Kidney tubule cell (primary cell): ENCODE measurements at regions not wholly inside any gene's neighbourhood (a gene's known extent, or its start where the extent isn't known, plus 50 kb on each side); places are given as distances from the start of the nearest gene placed in this dataset.
"Not testable (repeated sequence)": the region's sequence is repeated elsewhere in the genome, so short reads cannot be mapped to it uniquely, and the experiment has no call there.

ENCODE experiments used
- DNase-seq: peaks from one replicate; pipeline ENCODE4 v3.0.0-alpha.2; 2018; ENCODE audit warnings: low spot score

DNA sequence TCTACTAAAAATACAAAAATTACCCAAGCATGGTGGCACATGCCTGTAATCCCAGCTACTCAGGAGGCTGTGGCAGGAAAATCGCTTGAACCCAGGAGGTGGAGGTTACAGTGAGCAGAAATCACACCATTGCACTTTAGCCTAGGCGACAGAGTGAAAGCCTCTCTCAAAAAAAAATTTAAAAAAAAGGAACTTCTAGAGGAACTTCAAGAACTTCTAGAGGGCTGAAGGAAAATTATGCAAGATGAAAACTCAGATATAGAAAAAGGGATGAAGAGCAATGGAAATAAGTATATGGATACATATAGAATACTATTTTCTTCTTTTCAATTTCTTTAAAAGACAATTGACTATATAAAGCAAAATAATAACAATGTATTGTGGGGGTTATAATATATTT is 51.2 kb upstream of the PRR5 start:
- DNase-seq = no peak

DNA sequence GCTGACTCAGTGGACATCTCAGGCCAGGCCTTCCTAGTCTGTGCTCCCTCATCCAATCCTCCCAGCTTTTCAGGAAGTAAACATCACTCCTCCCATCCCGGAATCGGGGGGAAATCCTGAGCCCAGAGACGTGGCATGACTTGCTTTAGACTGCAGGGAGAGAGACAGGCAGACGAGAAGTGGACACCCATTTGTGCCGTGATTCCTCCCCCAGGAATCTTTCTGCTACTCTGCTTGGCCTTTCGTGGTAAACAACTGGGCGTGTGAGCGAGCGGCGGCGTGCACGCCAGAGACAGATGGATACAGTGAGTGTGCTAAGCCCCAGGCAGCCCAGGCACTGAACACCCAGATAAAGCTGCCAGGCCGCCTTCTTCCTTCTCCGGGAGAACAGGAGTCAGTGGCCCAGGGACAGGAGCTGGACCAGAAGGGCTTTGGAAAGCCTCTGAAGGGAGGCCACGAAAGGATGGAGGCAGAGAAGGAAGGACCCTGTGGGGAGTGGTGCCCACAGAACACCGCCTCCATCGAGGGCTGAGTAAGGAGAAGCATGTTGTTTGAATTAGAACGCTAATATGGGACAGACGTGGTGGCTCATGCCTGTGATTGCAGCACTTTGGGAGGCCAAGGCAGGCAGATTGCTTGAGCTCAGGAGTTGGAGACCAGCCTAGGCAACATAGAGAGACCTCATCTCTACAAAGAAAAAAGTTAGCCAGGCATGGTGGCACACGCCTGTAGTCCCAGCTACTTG is 53.0 kb upstream of the PRR5 start:
- DNase-seq = no peak

DNA sequence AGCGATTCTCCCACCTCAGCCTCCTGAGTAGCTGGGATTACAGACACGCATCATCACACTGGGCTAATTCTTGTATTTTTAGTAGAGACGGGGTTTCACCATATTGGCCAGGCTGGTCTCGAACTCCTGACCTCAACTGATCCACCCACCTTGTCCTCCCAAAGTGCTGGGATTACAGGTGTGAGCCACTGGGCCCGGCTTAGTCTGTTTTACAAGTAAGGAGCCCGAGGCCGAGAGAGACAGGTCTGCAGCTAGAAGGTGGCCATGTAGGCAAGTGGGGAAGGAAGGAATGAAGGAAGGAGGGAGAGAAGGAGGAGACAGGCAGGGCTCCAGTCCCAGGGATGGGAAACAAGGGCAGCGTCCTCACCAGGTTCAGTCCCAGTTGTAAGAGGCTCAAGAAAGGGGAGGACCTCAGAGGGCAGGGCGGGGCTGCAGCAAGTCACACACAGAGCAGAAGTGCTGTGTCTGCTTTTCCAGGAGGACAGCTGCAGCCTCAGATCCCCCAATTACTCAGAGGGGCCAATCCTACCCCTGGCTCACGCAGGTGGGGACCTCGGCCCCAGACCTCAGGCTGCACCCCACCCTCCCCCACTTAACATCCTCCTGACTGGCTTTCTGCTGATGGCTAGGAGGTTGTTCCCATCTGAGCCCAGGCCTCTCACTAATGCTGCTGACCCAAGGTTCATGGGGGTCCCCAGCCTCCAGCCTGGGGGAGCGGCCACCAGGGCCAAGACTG is 53.8 kb upstream of the PRR5 start:
- no peak for DNase-seq

DNA sequence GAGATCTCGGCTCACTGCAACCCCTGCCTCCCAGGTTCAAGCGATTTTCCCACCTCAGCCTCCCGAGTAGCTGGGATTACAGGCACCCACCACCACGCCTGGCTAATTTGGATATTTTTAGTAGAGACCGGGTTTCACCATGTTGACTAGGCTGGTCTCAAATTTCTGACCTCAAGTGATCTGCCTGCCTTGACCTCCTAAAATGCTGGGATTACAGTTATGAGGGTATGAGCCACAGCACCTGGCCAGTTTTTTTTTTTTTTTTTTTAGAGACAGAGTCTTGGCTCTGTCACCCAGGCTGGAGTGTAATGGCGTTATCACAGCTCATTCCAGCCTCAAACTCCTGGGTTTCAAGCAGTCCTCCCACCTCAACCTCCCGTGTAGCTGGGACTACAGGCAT is 54.9 kb upstream of the PRR5 start:
- DNase-seq = no peak

DNA sequence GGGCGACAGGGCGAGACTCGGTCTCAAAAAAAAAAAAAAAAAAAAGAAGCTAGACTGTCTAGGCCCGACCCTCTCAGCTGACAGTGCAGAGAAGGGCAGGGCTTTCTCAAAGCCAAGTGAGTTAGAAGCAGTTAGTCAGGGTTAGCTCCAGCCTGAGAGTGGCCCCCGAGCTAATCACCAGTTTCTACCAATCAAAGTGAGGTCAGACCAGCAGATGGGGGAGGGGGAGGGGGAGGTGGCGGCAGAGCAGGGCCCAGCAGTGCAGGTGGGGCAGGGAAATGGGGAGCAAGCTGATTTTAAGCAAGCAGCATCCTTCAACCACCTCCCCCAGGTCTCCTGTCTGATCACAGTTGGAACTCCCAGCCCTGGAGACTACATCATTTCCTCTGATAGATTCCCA is 55.3 kb upstream of the PRR5 start:
- no peak for DNase-seq

DNA sequence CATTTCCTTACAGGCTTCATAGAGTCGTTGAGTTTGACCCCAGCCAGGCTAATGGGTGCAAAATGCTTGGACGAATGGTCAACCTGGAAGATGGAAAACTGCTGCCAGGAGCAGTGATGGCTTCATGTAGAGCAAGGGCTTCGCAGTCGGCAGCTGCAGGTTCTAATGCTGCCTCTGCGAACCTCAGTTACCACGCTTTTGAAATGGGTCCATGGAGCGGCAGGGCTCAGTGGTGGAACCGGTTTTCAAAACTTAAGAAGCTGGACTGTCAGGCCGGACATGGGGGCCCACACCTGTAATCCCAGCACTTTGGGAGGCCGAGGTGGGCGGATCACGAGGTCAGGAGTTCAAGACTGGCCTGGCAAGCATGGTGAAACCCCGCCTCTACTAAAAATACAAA is 55.9 kb upstream of the PRR5 start:
- no peak for DNase-seq

DNA sequence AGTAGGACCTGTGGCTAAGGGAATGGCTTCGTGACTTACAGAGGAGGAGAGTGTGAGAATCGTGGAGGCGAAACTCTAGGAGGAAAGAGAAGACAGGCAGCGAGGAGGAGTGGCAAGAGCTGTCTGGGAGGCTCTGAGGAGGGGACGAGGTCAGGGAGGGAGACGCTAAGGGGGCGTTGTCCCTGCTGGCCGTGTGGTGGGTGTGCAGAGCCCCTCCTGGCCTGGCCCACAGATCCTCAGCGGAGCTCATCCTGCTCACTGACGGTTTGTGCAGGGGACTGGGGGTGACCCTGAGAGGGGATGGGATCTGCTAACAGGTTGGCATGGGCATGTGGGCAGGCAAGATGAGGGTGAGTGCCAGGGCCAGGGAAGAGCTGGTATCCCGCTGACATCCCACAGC is 56.5 kb upstream of the PRR5 start:
- no peak for DNase-seq

DNA sequence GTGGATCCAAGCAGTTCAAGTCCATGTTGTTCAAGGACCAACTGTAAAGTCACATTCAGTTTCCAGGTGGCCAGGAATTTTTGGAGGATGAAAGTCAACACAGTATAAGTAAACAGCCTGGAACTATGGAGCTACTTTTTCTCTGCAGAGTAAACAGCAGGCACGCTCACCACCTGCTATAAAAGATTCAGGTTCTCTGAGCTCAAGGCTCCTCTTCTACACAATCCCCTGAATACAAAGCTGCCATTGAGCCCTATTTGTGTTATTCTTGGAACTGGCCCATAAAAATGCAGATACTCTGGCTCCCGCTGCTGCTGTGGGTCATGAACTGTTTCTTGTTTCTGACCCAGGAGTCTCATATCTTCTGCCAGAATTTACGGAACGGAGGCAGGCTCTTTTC is 56.9 kb upstream of the PRR5 start:
- DNase-seq = no peak

DNA sequence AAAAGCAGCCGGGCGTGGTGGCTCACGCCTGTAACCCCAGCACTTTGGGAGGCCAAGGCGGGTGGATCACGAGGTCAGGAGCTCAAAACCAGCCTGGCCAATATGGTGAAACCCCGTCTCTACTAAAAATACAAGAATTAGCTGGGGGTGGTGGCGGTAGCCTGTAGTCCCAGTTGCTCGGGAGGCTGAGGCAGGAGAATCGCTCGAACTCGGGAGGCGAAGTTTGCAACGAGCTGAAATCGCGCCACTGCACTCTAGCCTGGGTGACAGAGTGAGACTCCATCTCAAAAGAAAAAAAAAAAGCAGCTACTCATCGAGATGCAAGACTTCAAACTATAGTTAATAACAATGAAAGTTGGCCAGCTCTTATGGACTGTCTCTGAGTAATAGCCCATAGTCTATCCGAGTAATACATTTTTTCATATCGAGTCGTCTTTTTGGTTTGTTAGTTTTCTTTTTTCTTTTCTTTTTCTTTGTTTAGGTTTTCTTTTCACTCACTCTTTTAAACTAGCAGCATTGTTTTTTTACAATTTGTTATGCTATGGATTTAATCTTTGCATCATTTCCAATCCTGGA is 58.4 kb upstream of the PRR5 start:
- not testable (repeated sequence) for DNase-seq

DNA sequence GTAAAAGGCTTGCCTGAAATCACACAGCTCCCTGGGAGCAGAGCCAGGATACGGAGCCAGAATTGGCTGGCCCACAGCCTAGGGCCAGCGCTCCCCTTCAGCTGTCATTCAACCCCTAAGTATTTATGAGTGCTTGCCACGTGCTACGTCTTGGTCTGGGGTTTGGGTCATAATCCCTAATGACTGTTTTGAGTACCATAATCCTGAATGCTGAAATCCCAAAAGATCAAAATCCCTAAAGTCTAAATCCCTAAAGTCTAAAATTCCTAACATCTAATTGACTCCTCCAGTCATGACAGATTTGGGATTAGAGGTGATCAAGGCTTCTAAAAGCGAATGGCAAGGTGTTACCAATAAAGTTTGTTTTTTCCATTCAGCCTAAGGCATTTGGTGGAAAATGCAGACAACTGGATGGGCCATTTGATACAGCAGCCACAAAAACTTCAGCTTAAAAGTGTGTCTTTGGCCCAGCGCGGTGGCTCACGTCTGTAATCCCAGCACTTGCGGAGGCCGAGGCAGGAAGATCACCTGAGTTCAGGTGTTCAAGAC is 59.8 kb upstream of the PRR5 start:
- DNase-seq = no peak

DNA sequence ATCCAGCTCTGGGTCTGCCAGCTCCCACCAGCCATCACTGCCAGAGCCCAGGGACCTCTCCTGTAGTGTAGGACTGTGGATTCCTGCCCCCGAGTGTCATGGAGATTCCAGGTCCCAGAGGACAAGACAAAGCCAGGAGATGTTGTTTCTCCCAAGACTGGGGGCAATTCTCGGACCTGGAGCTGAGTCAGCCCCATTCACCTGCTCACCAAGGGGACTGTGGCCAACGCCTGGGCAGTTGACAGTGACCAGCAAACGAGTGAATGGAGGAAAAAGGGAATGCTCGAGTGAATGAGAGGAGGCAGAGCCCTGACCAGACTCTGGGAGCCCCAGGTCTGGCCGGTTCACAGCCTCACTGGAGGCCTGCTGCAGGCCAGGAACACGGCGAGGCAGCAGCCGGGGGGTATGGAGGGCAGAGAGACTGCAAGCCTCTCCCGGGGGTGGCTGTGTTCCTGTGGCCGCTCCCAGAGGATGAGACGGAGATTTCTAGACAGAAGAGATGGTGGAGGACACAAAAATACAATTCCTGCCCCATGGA is 61.3 kb upstream of the PRR5 start:
- DNase-seq = no peak

DNA sequence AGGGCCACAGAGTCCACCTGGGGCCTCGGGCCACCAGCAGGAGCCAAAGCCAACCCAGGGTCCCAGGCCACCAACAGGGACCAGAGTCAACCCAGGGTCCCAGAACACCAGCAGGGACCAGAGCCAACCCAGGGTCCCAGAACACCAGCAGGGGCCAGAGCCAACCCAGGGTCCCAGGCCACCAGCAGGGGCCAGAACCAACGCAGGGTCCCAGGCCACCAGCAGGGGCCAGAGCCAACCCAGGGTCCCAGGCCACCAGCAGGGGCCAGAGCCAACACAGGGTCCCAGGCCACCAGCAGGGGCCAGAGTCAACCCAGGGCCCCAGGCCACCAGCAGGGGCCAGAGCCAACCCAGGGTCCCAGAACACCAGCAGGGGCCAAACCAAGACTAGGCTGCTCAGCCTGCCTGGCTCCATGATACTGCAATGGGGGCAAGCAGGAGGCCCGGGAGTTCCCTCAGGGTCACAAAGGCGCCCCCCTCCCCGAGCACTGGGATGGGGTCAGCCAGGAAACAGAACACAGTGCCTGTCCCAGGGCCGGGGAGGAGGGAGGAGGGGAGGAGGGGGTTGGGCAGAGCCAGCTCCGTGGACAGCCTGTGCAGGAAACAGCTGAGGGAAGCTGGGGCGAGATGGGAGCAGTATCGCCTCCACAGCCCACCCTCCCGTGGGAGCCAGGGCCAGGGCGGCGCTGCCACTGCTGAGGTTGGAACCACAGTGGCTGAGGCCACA is 62.0 kb upstream of the PRR5 start:
- no peak for DNase-seq

DNA sequence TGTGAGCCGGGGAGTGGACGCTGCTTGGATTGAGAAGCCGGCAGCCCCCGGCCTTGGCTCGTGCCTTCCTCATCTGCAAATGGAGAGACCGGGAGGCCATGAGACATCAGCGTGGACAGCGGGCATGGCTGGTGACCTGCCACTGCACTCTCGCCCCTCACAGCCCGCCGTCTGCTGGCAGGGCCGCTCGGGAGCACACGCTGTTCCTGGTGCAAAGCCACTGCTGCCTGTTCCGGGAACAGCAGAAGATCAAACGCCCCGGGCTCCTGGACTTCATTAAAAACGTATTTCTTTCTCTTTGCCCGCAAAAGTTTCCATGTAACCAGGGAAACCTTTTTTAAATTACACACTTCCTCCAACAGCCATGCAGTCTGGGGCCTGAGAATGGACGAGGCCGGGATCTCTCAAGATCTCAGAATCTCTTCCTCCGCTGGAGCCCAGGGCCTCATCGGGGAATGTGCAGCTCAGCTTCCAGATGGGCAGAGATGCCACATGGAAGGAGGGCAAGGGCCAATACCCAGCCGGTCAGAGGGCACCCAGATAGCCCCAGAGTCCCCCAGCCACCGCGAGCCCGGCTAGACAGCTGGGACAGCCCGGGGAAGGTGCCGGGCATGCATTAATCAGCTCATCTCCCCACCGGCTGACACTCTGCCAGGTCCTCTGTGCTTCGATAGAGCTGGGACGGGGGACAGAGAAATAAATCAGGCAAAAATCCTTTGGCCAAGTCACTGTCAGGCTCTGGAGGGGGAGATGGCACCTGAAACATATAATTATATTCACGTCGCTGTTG is 62.8 kb upstream of the PRR5 start:
- no peak for DNase-seq

DNA sequence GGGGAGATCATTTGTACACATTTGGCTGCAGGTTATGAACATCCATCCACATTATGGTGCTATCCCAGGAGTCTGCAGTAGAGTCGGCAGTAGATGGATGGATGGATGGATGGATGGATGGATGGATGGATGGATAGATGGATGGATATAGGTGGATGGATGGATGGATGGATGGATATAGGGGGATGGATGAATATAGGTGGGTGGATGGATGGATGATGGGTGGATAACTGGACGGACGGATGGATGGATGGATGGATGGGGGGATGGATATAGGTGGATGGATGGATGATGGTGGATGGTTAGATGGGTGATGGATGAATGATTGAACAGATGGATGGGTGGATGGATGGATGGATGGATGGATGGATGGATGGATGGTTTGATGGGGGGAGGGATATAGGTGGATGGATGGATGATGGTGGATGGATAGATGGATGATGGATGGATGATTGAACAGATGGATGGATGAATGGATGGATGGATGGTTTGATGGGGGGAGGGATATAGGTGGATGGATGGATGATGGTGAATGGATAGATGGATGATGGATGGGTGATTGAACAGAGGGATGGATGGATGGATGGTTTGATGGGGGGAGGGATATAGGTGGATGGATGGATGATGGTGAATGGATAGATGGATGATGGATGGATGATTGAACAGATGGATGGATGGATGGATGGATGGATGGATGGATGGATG is 65.3 kb upstream of the PRR5 start:
- not testable (repeated sequence) for DNase-seq

DNA sequence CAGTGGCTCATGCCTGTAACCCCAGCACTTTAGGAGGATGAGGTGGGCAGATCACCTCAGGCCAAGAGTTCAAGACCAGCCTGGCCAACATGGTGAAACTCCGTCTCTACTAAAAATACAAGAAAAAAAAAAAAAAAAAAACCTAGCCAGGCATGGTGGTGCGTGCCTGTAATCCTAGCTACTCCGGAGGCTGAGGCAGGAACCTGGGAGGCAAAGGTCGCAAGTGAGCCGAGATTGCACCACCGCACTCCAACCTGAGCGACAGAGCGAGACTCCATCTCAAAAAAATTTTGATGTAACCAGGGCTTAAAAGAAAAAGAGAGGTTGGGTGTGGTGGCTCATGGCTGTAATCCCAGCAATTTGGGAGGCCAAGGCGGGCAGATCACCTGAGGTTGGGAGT is 66.4 kb upstream of the PRR5 start:
- DNase-seq = not testable (repeated sequence)

DNA sequence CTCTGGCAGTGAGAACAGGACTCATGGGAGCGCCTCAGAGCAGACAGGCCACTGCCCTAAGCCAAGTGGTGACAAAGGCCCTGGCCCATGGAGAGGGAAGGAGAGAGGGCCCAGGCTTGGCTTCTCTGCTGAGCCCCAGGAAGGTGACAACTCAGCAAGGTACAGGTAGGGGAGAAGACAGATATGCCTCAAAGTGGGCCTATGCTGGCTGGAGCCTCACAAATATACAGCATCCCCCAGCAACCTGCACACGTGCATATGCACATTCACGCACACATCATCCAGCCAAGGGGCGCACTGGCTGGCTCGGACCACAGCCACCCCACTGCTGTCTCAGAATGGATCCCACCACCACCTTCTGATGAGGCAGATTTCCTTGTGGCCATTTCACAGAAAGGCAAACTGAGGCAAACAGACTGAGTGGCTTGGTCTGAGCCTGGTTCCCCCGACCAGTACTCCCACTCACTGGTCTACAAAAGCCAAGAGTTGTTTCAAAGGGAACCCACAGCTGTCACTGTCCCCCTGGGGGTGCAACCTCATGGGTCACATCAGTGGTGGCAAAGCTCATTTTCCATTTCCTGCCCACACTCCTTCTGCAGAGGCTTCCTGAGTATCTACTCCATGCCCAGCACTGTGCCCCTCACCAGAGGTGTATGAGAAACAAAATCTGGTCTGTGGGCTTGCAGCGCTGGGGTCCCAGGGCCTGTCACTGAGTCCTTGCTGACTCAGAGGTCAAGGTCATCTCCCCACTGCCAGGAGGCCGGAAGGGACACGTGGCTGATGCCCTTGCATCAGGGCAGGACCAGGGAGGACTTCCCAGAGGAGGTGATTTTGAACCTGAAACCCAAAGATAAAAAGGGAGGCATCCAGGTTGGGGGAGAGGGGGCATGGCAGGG is 67.3 kb upstream of the PRR5 start:
- DNase-seq = no peak

DNA sequence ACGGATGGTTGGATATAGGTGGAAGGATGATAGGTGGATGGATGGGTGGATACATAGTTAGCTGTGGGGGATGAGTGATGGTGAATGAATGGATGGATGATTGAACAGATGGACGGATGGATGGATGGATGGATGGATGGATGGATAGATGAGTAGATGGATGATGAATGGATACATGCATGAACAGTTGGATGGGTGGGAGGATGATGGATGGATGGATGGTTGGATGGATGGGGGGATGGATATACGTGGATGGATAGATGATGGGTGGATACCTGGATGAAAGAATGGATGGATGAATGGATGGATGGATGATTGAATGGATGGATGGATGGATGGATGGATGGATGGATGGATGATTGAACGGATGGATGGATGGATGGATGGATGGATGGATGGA is 68.4 kb upstream of the PRR5 start:
- DNase-seq = no peak

DNA sequence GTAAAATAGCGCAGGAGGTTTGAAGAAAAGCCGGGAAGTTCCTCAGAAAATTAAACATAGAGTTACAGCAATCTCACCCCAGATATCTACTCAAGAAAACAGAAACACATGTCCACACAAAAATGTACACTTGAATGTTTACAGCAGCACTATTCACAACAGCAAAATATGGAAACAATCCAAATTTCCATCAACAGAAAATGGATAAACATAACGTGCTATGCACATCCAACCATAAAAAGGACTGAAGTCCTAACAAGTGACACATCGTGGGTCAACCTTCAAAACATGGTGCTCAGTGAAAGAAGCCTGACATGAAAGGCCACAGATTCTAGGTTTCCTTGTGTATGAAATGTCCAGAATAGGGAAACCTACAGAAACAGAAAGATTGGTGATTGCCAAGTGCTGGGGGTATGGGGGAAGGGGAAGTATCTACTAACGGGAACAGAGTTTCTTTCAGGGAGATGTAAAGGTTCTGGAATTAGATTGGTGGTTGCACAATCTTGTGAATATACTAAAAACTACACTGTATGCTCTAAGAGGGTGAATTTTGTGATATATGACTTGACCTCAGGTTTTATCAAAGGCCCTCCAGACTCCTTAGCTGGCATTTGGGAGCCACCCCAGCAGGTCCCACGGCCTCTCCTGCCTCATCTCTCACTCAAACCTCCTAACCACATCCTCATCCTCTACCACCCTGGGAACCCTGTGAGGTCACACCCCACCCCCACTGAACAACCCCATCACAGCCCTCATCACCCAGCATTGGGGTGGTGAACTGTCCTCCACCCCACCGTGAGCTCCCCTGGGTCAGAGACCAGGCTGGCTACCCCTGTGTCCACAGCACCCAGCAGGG is 69.2 kb upstream of the PRR5 start:
- DNase-seq = no peak

DNA sequence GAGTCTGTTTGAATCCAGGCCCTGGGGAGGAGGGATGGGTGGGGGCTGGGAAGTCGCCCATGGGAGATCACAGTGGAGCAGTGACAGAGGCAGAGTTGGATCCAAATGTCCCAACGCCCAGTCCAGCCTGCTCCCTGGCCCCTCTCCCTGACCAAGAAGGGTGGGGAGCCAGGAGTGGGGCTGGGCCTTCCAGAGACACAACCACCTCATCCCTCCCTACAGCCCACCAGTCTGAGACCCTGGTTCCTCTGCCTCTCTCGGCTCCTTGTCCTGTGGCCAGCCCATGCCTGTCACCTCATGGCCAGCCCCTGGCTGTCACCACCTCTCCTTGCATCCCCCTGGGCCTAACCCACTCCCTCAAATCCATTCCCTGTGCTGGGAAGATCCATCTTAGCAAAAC is 71.2 kb upstream of the PRR5 start:
- DNase-seq = no peak
